AG04449 (cell line): ENCODE measurements at regions not wholly inside any gene's neighbourhood (a gene's known extent, or its start where the extent isn't known, plus 50 kb on each side); places are given as distances from the start of the nearest gene placed in this dataset.

Experiments
- CTCF ChIA-PET: fragments of 350-600 bp; formaldehyde crosslinking; extraction: SDS; loops from one replicate; lab custom pipeline; 2021; ENCODE audit warnings: antibody characterized with exemption; lab: Yijun Ruan, JAX
- POLR2A ChIA-PET: fragments of 400-600, 350-600 bp; formaldehyde crosslinking; extraction: SDS; loops from one replicate; lab custom pipeline; 2020; ENCODE audit warnings: antibody characterized with exemption, inconsistent platforms; lab: Yijun Ruan, JAX
- DNase-seq: peaks from one replicate; pipeline ENCODE4 v3.0.0-alpha.2; 2010; ENCODE audit warnings: low read depth, low spot score
- H3K4me3 ChIP-seq: 2 replicates; pipeline ENCODE4 v1.5.1; 2011; ENCODE audit warnings: low read depth, mild to moderate bottlenecking, control low read depth, low read length
- TF ChIP-seq, protein P1 (sequence below): IDR thresholded peaks from one replicate; pipeline ENCODE4 v1.5.1; 2011; ENCODE audit warnings: mild to moderate bottlenecking, moderate library complexity, low read length, control low read depth, inconsistent platforms; ENCODE audit not compliant: insufficient read depth; ENCODE audit errors: missing control alignments

DNA sequence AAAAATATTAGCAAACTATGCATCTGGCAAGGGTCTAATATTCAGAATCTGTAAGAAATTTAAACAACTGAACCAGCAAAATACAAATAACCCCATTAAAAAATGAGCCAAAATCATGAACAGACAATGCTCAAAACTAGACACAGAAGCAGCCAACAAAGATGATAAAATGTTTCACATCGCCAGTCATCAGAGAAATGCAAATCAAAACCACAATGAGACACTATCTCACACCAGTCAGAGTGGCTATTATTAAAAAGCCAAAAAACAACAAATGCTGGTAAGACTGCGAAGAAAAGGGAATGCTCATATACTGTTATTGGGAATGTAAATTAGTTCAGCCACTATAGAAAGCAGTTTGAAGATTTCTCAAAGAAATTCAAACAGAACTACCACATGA, 201.3 kb upstream of the CPEB2 start:
- ChIA-PET POLR2A (no interaction called here), CTCF (no interaction called here)
- no peak overlapping the region for H3K4me3 ChIP-seq
- DNase-seq = no peak
- TF ChIP-seq, protein P1, sequence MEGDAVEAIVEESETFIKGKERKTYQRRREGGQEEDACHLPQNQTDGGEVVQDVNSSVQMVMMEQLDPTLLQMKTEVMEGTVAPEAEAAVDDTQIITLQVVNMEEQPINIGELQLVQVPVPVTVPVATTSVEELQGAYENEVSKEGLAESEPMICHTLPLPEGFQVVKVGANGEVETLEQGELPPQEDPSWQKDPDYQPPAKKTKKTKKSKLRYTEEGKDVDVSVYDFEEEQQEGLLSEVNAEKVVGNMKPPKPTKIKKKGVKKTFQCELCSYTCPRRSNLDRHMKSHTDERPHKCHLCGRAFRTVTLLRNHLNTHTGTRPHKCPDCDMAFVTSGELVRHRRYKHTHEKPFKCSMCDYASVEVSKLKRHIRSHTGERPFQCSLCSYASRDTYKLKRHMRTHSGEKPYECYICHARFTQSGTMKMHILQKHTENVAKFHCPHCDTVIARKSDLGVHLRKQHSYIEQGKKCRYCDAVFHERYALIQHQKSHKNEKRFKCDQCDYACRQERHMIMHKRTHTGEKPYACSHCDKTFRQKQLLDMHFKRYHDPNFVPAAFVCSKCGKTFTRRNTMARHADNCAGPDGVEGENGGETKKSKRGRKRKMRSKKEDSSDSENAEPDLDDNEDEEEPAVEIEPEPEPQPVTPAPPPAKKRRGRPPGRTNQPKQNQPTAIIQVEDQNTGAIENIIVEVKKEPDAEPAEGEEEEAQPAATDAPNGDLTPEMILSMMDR = no peak

DNA sequence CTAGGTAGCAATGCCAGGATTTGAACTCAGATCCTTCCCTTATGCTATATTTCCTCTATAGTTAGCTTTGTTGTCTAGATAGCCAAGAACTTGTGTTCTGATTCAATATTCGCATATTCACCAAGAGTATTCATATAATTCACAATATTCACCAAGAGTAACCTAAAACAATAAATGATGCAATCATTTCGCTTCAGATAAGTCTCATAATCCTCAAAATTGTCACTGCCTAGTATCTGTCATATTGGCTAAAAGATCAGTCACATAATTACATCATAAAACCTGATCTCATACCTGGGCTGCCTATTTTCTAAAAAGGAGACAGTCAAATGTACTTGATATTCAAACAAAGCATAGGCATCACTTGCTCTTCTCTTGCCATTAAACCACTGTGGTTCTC, 199.7 kb upstream of the CPEB2 start:
- DNase-seq = no peak
- no peak overlapping the region for H3K4me3 ChIP-seq
- TF ChIP-seq, protein P1 = no peak
- ChIA-PET CTCF (no interaction called here), POLR2A (no interaction called here)

DNA sequence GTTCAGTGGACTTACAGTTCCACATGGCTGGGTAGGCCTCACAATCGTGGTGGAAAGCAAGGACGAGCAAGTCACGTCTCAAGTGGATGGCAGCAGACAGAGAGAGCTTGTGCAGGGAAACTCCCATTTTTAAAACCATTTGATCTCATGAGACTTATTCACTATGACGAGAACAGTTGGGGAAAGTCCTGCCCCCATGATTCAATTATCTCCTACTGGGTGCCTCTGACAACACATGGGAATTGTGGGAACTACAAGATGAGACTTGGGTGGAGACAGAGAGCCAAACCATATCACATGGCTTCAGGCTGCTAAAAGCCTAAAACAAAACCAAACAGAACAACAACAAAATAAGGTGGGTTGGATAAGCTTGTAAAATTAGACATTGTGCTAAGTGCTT, 194.4 kb upstream of the CPEB2 start:
- CTCF ChIA-PET = no interaction called here
- POLR2A ChIA-PET = no interaction called here
- DNase-seq = no peak
- TF ChIP-seq, protein P1 = no peak
- H3K4me3 ChIP-seq = no peak overlapping the region

DNA sequence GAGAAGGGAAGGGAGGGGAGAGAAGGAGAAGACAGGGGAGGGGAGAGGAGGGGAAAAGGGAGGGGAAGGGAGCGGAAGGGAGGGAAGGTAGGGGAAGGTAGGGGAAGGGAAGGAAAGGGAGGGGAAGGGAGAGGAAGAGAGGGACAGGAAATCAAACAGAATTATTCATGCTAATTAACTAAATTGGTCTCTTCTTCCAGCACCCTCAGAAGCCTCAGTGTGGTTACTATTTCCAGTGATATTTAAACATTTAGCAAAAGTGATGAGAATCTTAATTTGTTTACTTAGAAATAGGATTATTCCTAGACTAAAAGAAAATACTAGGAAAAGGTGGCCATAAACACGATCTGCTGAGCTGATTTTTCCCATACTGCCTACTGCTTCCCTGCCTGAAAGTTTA, 193.1 kb upstream of the CPEB2 start:
- no peak for DNase-seq
- TF ChIP-seq, protein P1 = no peak
- H3K4me3 ChIP-seq = no peak overlapping the region
- ChIA-PET CTCF (no interaction called here), POLR2A (no interaction called here)

DNA sequence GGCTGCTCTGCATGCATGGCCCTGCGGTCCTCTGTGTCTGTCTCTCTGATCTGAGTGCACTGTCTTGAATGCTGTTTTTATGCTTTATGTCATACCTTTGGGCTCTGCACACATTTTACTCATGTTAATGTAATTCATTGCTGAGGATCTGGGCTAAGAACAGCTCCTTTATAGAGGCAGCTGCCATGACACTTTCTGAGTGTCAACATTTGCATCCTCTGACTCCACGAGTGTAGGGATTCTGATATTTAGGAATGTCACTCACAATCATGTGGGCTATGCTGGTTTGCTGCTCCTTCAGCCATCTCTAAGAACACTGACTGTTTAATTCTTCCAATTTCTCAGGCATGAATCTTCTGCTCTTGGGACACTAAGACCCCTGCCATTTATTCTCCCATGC, 192.2 kb upstream of the CPEB2 start:
- no peak overlapping the region for H3K4me3 ChIP-seq

DNA sequence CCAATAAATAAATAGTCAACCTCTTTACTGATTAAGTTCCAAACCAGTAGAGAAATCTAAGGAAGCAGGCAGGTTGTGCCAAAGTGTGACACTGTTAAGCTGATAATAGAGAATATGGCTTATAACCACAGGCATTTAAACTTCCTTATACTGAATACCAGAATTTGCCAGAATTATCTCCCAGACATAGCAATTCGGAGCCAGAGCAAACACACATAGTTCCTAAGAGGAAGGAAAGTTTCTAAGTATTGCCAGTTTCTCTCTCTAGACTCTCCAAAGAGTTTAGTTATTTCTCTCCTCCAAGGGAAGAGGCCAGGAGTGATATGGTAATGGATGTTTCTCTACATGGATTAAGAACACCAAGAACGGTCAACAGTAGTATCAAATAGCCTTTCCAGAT, 191.7 kb upstream of the CPEB2 start:
- no peak for DNase-seq
- ChIA-PET POLR2A (no interaction called here), CTCF (no interaction called here)
- TF ChIP-seq, protein P1 = no peak
- H3K4me3 ChIP-seq = no peak overlapping the region

More for the DNA sequence above, 192.2 kb upstream of the CPEB2 start:
- POLR2A ChIA-PET = no interaction called here
- CTCF ChIA-PET = no interaction called here
- DNase-seq = no peak
- TF ChIP-seq, protein P1 = no peak
